ENCODE measurements at regions not wholly inside any gene's neighbourhood (a gene's known extent, or its start where the extent isn't known, plus 50 kb on each side); places are given as distances from the start of the nearest gene placed in this dataset.

DNA sequence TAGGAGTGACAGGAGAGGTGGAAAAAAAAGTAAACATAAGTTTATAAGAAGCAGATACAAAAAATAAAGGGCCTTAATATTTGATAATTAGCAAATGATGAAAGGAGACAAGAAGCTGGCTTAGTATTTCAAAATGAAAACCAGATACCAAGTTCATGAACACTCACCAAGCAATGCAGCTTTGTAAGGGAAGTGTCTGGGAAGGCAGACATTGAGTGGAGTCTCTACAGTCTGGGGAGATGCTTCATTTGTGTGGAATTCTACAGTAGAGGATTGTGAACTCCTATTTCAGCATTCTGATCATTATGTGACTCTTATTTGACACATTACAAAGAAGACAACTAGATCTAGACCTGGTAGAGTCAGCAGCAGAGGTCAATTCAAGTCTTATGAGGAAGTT, 1072.7 kb downstream of the DSC3 start:
- no peak for TF ChIP-seq ZFX (IDR thresholded peaks at IDR 0.05)
- TF ChIP-seq, protein P1, sequence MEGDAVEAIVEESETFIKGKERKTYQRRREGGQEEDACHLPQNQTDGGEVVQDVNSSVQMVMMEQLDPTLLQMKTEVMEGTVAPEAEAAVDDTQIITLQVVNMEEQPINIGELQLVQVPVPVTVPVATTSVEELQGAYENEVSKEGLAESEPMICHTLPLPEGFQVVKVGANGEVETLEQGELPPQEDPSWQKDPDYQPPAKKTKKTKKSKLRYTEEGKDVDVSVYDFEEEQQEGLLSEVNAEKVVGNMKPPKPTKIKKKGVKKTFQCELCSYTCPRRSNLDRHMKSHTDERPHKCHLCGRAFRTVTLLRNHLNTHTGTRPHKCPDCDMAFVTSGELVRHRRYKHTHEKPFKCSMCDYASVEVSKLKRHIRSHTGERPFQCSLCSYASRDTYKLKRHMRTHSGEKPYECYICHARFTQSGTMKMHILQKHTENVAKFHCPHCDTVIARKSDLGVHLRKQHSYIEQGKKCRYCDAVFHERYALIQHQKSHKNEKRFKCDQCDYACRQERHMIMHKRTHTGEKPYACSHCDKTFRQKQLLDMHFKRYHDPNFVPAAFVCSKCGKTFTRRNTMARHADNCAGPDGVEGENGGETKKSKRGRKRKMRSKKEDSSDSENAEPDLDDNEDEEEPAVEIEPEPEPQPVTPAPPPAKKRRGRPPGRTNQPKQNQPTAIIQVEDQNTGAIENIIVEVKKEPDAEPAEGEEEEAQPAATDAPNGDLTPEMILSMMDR (conservative IDR thresholded peaks at IDR 0.05): no peak

DNA sequence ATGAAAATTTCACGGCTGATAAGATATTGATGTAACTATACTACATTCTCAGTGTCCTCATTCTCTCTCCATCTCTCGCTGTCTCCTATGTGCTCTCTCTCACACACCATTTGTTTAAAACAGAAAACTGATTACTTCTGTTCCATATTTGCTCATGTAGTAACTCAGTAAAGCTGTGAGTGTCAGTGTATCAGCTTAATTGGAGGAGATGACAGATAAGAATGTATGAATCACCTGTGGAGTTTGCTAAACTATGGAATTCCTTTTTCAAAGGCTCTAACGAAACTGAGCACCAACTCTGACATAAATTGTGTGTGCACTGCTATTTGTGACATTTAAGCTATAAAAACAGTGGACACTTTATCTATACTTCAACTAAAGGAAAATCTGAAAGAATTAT, 1080.0 kb downstream of the DSC3 start:
- no peak overlapping the region for H3K27ac ChIP-seq
- TF ChIP-seq, protein P1 (conservative IDR thresholded peaks at IDR 0.05): no peak
- no peak for TF ChIP-seq ZFX (IDR thresholded peaks at IDR 0.05)

More for the DNA sequence above, 1072.7 kb downstream of the DSC3 start:
- H3K27ac ChIP-seq: no peak overlapping the region

DNA sequence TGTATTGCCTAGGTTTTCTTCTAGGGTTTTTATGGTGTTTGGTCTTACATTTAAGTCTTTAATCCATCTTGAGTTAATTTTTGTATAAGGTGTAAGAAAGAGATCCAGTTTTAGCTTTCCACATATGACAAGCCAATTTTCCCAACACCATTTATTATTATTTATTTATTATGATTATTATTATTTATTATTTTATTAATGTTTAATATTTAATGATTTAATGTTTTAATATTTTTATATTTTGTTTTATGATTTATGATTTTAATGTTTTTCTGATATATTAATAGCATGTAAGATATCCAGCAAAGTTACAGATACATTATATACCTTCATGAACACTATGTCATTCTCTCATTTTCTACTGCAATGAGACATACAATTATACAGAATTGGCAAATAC, 1082.0 kb downstream of the DSC3 start:
- no peak overlapping the region for H3K27ac ChIP-seq
- TF ChIP-seq, protein P1 (conservative IDR thresholded peaks at IDR 0.05): no peak
- no peak for TF ChIP-seq ZFX (IDR thresholded peaks at IDR 0.05)

DNA sequence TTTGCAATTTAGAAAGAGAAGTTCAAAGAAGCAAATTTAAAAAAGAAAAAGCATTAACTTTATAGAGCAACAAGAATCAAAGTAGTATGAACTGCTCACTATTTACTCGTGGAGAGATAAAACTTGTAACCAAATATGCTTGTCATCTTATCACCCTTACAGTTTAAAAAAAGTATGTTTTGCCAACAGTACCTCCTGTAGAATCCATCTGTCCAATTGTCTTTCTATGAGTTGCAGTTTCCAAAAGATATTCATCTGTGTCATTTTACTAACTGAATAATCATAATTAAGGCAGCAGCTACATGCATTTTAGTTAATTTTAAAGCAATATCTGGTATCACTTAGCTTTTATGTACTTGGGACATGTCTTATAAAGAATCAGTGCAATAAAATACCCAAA, 1112.3 kb downstream of the DSC3 start:
- no peak for TF ChIP-seq ZFX (IDR thresholded peaks at IDR 0.05)
- TF ChIP-seq, protein P1 (conservative IDR thresholded peaks at IDR 0.05): no peak
- no peak overlapping the region for H3K27ac ChIP-seq

DNA sequence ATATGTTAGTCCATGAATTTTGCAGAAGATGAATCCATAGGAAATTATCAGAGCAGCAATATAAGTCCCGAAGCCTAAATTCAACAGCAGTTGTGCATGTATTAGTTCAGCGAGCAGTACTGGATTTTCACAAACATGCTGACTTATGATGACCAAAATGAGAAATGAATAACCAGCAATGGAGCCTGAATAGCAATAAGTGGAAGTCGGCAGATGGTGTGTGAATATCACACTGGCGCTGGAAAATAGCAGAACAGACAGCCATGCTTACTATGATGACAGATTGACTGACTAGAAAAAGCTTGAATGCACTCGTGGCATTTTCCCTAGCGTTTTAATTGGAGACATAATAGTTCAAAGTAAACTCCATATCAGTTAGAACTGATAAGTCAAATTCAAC, 1114.5 kb downstream of the DSC3 start:
- H3K27ac ChIP-seq: no peak overlapping the region
- TF ChIP-seq ZFX (IDR thresholded peaks at IDR 0.05): no peak
- TF ChIP-seq, protein P1 (conservative IDR thresholded peaks at IDR 0.05): no peak

DNA sequence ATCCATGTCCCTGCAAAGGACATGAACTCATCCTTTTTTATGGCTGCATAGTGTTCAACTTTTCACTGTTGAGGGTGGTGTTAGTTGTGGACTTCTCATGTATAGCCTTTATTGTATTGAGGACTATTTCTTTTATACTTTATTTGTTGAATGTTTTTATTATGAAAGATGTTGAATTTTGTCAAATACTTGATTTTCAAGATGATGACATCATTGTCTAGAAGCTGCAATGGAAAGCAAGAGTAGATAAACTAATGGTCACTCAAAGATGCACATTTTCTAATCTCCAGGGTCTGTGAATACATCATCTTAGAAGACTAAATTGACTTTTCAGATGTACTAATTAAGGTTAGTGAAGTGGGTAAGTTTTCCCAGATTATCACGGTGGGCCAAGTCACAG, 1117.0 kb downstream of the DSC3 start:
- TF ChIP-seq, protein P1 (conservative IDR thresholded peaks at IDR 0.05): no peak
- TF ChIP-seq ZFX (IDR thresholded peaks at IDR 0.05): no peak
- no peak overlapping the region for H3K27ac ChIP-seq

DNA sequence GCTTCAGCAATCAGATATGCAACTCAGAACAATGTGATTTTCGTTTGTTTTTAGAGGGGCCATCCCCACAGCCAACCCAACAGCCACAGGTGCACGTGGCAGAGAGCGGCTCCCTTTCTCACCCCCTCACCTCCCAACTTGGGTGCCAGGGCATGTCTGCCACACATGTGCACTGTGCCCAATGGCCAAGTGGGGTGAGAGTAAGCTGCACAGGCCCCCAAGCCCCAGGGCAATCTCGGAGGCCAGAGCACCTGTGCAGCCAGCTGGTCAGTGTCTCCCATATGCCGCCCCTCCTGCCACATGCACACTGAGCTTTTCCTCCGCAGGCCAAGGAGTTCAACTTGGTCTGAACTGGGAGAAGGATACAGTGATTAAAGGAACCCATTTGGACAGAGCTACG, 1130.2 kb downstream of the DSC3 start:
- TF ChIP-seq, protein P1 (conservative IDR thresholded peaks at IDR 0.05): no peak
- TF ChIP-seq ZFX (IDR thresholded peaks at IDR 0.05): no peak
- no peak overlapping the region for H3K27ac ChIP-seq
